KOPT-K1 (cell line): ENCODE measurements at regions not wholly inside any gene's neighbourhood (a gene's known extent, or its start where the extent isn't known, plus 50 kb on each side); places are given as distances from the start of the nearest gene placed in this dataset.

Experiments
- H3K27ac ChIP-seq: fragments of 200-600 bp; sonication (generic); 2 replicates; pipeline ENCODE4 v1.5.1; 2016; ENCODE audit warnings: antibody characterized with exemption, mild to moderate bottlenecking, low read depth, low read length; ENCODE audit not compliant: poor library complexity, severe bottlenecking
- H3K36me3 ChIP-seq: fragments of 200-600 bp; sonication (generic); 2 replicates; pipeline ENCODE4 v1.5.1; 2017; ENCODE audit warnings: antibody characterized with exemption, mild to moderate bottlenecking, low read length, moderate library complexity; ENCODE audit not compliant: insufficient read depth
- H3K9me3 ChIP-seq: fragments of 200-600 bp; sonication (generic); 2 replicates; pipeline ENCODE4 v1.5.1; 2017; ENCODE audit warnings: antibody characterized with exemption, low read length, mild to moderate bottlenecking; ENCODE audit not compliant: insufficient read depth, poor library complexity, severe bottlenecking

DNA sequence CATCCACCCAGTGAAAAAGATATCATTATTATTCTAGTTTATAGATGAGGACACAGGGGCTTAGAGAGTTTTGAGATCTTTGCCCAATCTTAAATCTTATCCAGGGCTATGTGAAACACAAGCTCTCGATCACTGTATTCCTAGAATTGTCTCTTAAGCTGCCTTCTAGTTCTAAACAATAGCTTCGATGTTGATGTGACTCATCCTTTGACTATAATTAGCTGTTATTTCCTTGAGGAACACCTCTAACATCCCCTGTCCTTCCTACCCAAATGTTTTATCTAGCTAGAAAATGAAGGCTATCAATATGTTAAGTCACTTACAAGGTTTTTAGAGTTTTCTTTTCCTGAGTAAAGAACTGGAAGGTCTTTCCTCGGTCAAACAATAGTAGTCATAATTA lies 83.1 kb upstream of the STAC start:
- no peaks in the 10 kb centered on the region for H3K36me3 ChIP-seq
- H3K9me3 ChIP-seq: no peaks in the 10 kb centered on the region
- no peak overlapping the region for H3K27ac ChIP-seq

DNA sequence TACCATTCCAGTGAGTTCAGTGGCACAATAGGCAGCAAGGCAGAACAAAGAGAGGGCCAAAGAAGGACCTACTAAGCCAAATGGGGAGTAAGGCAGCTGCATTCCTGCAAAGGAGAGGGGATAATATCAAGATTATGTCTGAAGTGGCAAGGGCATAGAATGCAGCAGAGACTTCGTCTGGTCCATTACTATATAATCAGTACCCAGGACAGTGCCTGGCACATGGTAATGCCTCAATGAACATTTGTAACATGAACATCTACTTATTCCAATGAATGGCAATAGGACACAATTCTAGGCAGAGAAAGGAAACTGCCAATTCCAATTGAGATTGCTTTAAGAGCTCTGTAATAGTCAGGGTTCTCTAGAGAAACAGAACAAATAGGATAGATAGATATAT lies 82.1 kb upstream of the STAC start:
- no peak overlapping the region for H3K27ac ChIP-seq
- no peaks in the 10 kb centered on the region for H3K9me3 ChIP-seq
- no peaks in the 10 kb centered on the region for H3K36me3 ChIP-seq

DNA sequence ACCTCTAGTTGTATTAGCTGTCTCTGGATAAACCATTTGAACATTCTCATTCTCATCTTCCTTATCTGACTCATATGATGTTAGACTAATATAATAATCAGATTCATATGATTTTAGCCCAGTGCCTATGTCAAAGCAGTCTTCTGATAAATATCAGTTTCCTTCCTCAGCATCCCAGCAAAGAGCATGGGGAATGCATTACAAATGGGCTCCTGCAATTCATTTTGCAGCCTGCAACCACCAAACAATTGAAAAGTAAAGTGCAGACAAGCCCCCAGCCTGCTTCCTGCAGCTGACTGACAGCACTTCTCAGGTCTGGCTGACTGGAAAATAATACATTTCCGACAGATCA lies 78.2 kb upstream of the STAC start:
- H3K9me3 ChIP-seq: no peaks in the 10 kb centered on the region
- no peak overlapping the region for H3K27ac ChIP-seq
- H3K36me3 ChIP-seq: no peaks in the 10 kb centered on the region

DNA sequence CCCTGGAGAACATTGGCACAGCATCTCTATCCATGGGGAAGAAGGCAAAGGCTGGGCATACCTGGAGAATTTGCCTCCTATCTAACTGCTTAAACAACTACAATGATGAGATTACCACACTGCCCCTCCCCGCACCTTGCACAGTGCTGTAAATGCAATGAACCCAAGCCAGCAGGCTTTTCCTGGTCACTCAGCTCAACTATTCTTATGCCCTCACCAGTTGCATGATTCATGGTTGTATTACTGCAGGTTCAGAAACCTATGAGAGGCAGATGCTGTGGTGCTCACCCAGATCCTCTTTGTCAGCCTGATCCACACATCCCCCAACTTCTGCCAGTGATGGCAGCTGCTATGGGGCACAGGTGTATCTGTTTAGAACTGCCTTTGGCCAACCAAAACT lies 77.7 kb upstream of the STAC start:
- H3K27ac ChIP-seq: no peak overlapping the region
- no peaks in the 10 kb centered on the region for H3K9me3 ChIP-seq

GRCh38 chr3:36303286-36303685 lies 77.0 kb upstream of the STAC start:
- no peaks in the 10 kb centered on the region for H3K36me3 ChIP-seq
- H3K27ac ChIP-seq: no peak overlapping the region
- H3K9me3 ChIP-seq: no peaks in the 10 kb centered on the region

More for the DNA sequence above, 77.7 kb upstream of the STAC start:
- no peaks in the 10 kb centered on the region for H3K36me3 ChIP-seq

DNA sequence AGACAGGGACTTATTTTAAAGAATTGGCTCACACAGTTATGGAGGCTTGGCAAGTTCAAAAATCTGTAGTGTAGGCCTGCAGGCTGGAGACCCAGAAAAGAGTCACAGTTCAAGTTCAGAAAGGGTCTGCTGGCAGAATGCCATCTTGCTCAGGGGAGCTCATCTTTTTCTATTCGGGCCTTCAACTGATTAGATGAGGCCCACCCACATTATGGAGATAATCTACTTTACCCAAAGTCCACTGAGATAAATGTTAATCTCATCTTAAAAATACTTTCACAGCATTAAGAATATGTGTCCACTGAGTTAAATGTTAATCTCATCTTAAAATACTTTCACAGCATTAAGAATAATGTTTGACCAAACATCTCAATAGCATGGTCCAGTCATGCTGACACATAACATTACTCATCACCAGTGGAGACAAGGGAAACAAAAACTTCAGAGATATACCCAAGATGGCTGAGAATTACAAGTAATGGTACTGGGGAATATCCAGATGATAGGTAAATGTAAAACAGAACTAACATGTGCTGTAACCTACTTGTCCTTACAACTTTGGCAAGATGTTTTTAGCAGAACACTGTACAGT lies 74.3 kb upstream of the STAC start:
- no peak overlapping the region for H3K27ac ChIP-seq
- no peaks in the 10 kb centered on the region for H3K9me3 ChIP-seq
- no peaks in the 10 kb centered on the region for H3K36me3 ChIP-seq

- Histone ChIP-seq H3K9me3 (no peaks in the 10 kb centered on the region), H3K27ac (no peak overlapping the region), H3K36me3 (no peaks in the 10 kb centered on the region)
Measured at GRCh38 chr3:36309092-36309491, 71.2 kb upstream of the STAC start.

GRCh38 chr3:36312351-36312750 lies 68.0 kb upstream of the STAC start:
- no peaks in the 10 kb centered on the region for H3K9me3 ChIP-seq
- H3K36me3 ChIP-seq: no peaks in the 10 kb centered on the region
- no peak overlapping the region for H3K27ac ChIP-seq

- no peaks in the 10 kb centered on the region for H3K9me3 ChIP-seq
- no peak overlapping the region for H3K27ac ChIP-seq
Measured at GRCh38 chr3:36317915-36318314, 62.4 kb upstream of the STAC start.

GRCh38 chr3:36318621-36319200 lies 61.6 kb upstream of the STAC start:
- no peaks in the 10 kb centered on the region for H3K9me3 ChIP-seq
- H3K27ac ChIP-seq: no peak overlapping the region
- H3K36me3 ChIP-seq: no peaks in the 10 kb centered on the region

More at GRCh38 chr3:36317915-36318314, 62.4 kb upstream of the STAC start:
- H3K36me3 ChIP-seq: no peaks in the 10 kb centered on the region

GRCh38 chr3:36319680-36320079 lies 60.6 kb upstream of the STAC start:
- no peak overlapping the region for H3K27ac ChIP-seq
- no peaks in the 10 kb centered on the region for H3K36me3 ChIP-seq
- H3K9me3 ChIP-seq: no peaks in the 10 kb centered on the region
